ENCODE measurements at regions not wholly inside any gene's neighbourhood (a gene's known extent, or its start where the extent isn't known, plus 50 kb on each side); places are given as distances from the start of the nearest gene placed in this dataset.
"Not testable (repeated sequence)": the region's sequence is repeated elsewhere in the genome, so short reads cannot be mapped to it uniquely, and the experiment has no call there.

- Mint-ChIP-seq H3K4me3 (no peak overlapping the region), H3K27ac (no peak overlapping the region), H3K27me3 (no peaks in the 10 kb centered on the region), H3K4me1 (peaks cover 4% of the 10 kb centered on the region), H3K9me3 (no peaks in the 10 kb centered on the region), H3K36me3 (ENCODE audit: low read depth) (no peaks in the 10 kb centered on the region)
- ATAC-seq (replicated peaks) = no peak
These were observed 78.3 kb upstream of the SLC16A7 start for GRCh38 chr12:59517522-59517921.

GRCh38 chr12:59500915-59501314, 94.9 kb upstream of the SLC16A7 start:
- Mint-ChIP-seq H3K36me3 (ENCODE audit: low read depth) (no peaks in the 10 kb centered on the region), H3K4me3 (no peak overlapping the region), H3K4me1 (peaks cover 9% of the 10 kb centered on the region), H3K27ac (no peak overlapping the region), H3K9me3 (no peaks in the 10 kb centered on the region), H3K27me3 (no peaks in the 10 kb centered on the region)
- ATAC-seq (replicated peaks) = no peak

- H3K4me1 Mint-ChIP-seq = peaks cover 9% of the 10 kb centered on the region
- H3K4me3 Mint-ChIP-seq = no peak overlapping the region
- no peaks in the 10 kb centered on the region for H3K36me3 Mint-ChIP-seq (ENCODE audit: low read depth)
- H3K9me3 Mint-ChIP-seq = no peaks in the 10 kb centered on the region
- no peak for ATAC-seq (replicated peaks)
- H3K27me3 Mint-ChIP-seq = no peaks in the 10 kb centered on the region
- no peak overlapping the region for H3K27ac Mint-ChIP-seq
These were observed 95.5 kb upstream of the SLC16A7 start for GRCh38 chr12:59500335-59500734.

GRCh38 chr12:59499774-59500173, 96.1 kb upstream of the SLC16A7 start:
- no peaks in the 10 kb centered on the region for H3K9me3 Mint-ChIP-seq
- peak; percentile 73 for ATAC-seq (replicated peaks)
- H3K36me3 Mint-ChIP-seq (ENCODE audit: low read depth) = no peaks in the 10 kb centered on the region
- peaks cover 9% of the 10 kb centered on the region for H3K4me1 Mint-ChIP-seq
- no peak overlapping the region for H3K27ac Mint-ChIP-seq
- no peak overlapping the region for H3K4me3 Mint-ChIP-seq
- no peaks in the 10 kb centered on the region for H3K27me3 Mint-ChIP-seq

GRCh38 chr12:59494617-59495016, 101.2 kb upstream of the SLC16A7 start:
- H3K27me3 Mint-ChIP-seq = no peaks in the 10 kb centered on the region

GRCh38 chr12:59491877-59492276, 104.0 kb upstream of the SLC16A7 start:
- no peak for ATAC-seq (replicated peaks)
- no peak overlapping the region for H3K4me3 Mint-ChIP-seq
- no peaks in the 10 kb centered on the region for H3K4me1 Mint-ChIP-seq
- no peaks in the 10 kb centered on the region for H3K27me3 Mint-ChIP-seq
- H3K27ac Mint-ChIP-seq = no peak overlapping the region
- H3K9me3 Mint-ChIP-seq = no peaks in the 10 kb centered on the region
- no peaks in the 10 kb centered on the region for H3K36me3 Mint-ChIP-seq (ENCODE audit: low read depth)

More at GRCh38 chr12:59494617-59495016, 101.2 kb upstream of the SLC16A7 start:
- H3K4me1 Mint-ChIP-seq = peaks cover 2% of the 10 kb centered on the region
- H3K36me3 Mint-ChIP-seq (ENCODE audit: low read depth) = no peaks in the 10 kb centered on the region
- H3K27ac Mint-ChIP-seq = no peak overlapping the region
- no peak overlapping the region for H3K4me3 Mint-ChIP-seq
- no peaks in the 10 kb centered on the region for H3K9me3 Mint-ChIP-seq
- ATAC-seq (replicated peaks) = no peak

GRCh38 chr12:59486827-59487226, 109.0 kb upstream of the SLC16A7 start:
- no peak overlapping the region for H3K27ac Mint-ChIP-seq

GRCh38 chr12:59484575-59484974, 111.3 kb upstream of the SLC16A7 start:
- no peaks in the 10 kb centered on the region for H3K9me3 Mint-ChIP-seq
- H3K36me3 Mint-ChIP-seq (ENCODE audit: low read depth) = no peaks in the 10 kb centered on the region
- H3K4me3 Mint-ChIP-seq = no peak overlapping the region
- no peaks in the 10 kb centered on the region for H3K4me1 Mint-ChIP-seq
- no peaks in the 10 kb centered on the region for H3K27me3 Mint-ChIP-seq
- no peak overlapping the region for H3K27ac Mint-ChIP-seq
- no peak for ATAC-seq (replicated peaks)

More at GRCh38 chr12:59486827-59487226, 109.0 kb upstream of the SLC16A7 start:
- no peak overlapping the region for H3K4me3 Mint-ChIP-seq
- H3K4me1 Mint-ChIP-seq = no peaks in the 10 kb centered on the region
- H3K36me3 Mint-ChIP-seq (ENCODE audit: low read depth) = no peaks in the 10 kb centered on the region
- no peaks in the 10 kb centered on the region for H3K9me3 Mint-ChIP-seq
- no peaks in the 10 kb centered on the region for H3K27me3 Mint-ChIP-seq
- ATAC-seq (replicated peaks) = no peak

GRCh38 chr12:59474236-59474635, 121.6 kb upstream of the SLC16A7 start:
- H3K27ac Mint-ChIP-seq = not testable (repeated sequence)

GRCh38 chr12:59472273-59472672, 123.6 kb upstream of the SLC16A7 start:
- Mint-ChIP-seq H3K27ac (no peak overlapping the region), H3K4me1 (no peaks in the 10 kb centered on the region), H3K27me3 (peaks cover 5% of the 10 kb centered on the region), H3K36me3 (ENCODE audit: low read depth) (no peaks in the 10 kb centered on the region), H3K4me3 (no peak overlapping the region), H3K9me3 (peaks cover 5% of the 10 kb centered on the region)
- no peak for ATAC-seq (replicated peaks)

More at GRCh38 chr12:59474236-59474635, 121.6 kb upstream of the SLC16A7 start:
- ATAC-seq (replicated peaks); H3K4me3 Mint-ChIP-seq; H3K4me1 Mint-ChIP-seq; H3K9me3 Mint-ChIP-seq; H3K27me3 Mint-ChIP-seq; H3K36me3 Mint-ChIP-seq (ENCODE audit: low read depth): not testable (repeated sequence)

- no peak for ATAC-seq (replicated peaks)
- Mint-ChIP-seq H3K4me3 (no peak overlapping the region), H3K9me3 (no peaks in the 10 kb centered on the region), H3K4me1 (no peaks in the 10 kb centered on the region), H3K27ac (no peak overlapping the region), H3K36me3 (ENCODE audit: low read depth) (no peaks in the 10 kb centered on the region), H3K27me3 (peaks cover 4% of the 10 kb centered on the region)
These were observed 135.7 kb upstream of the SLC16A7 start for GRCh38 chr12:59459966-59460660.

- Mint-ChIP-seq H3K4me3 (no peak overlapping the region), H3K4me1 (no peaks in the 10 kb centered on the region)
- ATAC-seq (replicated peaks) = no peak
These were observed 142.4 kb upstream of the SLC16A7 start for GRCh38 chr12:59453475-59453874.

GRCh38 chr12:59452746-59453145, 143.1 kb upstream of the SLC16A7 start:
- no peaks in the 10 kb centered on the region for H3K9me3 Mint-ChIP-seq
- no peaks in the 10 kb centered on the region for H3K4me1 Mint-ChIP-seq
- no peak for ATAC-seq (replicated peaks)
- H3K4me3 Mint-ChIP-seq = no peak overlapping the region
- no peak overlapping the region for H3K27ac Mint-ChIP-seq
- H3K36me3 Mint-ChIP-seq (ENCODE audit: low read depth) = no peaks in the 10 kb centered on the region
- H3K27me3 Mint-ChIP-seq = no peaks in the 10 kb centered on the region

More at GRCh38 chr12:59453475-59453874, 142.4 kb upstream of the SLC16A7 start:
- Mint-ChIP-seq H3K9me3 (no peaks in the 10 kb centered on the region), H3K36me3 (ENCODE audit: low read depth) (no peaks in the 10 kb centered on the region), H3K27me3 (no peaks in the 10 kb centered on the region), H3K27ac (no peak overlapping the region)

- H3K27me3 Mint-ChIP-seq = no peaks in the 10 kb centered on the region
- H3K4me3 Mint-ChIP-seq = no peak overlapping the region
- ATAC-seq (replicated peaks) = no peak
- no peaks in the 10 kb centered on the region for H3K4me1 Mint-ChIP-seq
- no peaks in the 10 kb centered on the region for H3K36me3 Mint-ChIP-seq (ENCODE audit: low read depth)
- H3K9me3 Mint-ChIP-seq = no peaks in the 10 kb centered on the region
- H3K27ac Mint-ChIP-seq = no peak overlapping the region
These were observed 143.6 kb upstream of the SLC16A7 start for GRCh38 chr12:59452259-59452658.

GRCh38 chr12:59446116-59446515, 149.7 kb upstream of the SLC16A7 start:
- Mint-ChIP-seq H3K27me3 (peaks cover 15% of the 10 kb centered on the region), H3K27ac (no peak overlapping the region), H3K36me3 (ENCODE audit: low read depth) (no peaks in the 10 kb centered on the region), H3K9me3 (peaks cover 9% of the 10 kb centered on the region), H3K4me1 (no peaks in the 10 kb centered on the region), H3K4me3 (no peak overlapping the region)
- no peak for ATAC-seq (replicated peaks)

- H3K4me1 Mint-ChIP-seq = no peaks in the 10 kb centered on the region
- no peak overlapping the region for H3K4me3 Mint-ChIP-seq
- no peak for ATAC-seq (replicated peaks)
- H3K9me3 Mint-ChIP-seq = peaks cover 15% of the 10 kb centered on the region
- H3K27ac Mint-ChIP-seq = no peak overlapping the region
- peaks cover 15% of the 10 kb centered on the region for H3K27me3 Mint-ChIP-seq
- no peaks in the 10 kb centered on the region for H3K36me3 Mint-ChIP-seq (ENCODE audit: low read depth)
These were observed 150.9 kb upstream of the SLC16A7 start for GRCh38 chr12:59444932-59445331.

Measured in activated T-helper 17 cell treated with anti-CD3 and anti-CD28 coated beads, Interleukin-2, amount 50 U/mL, for 72 hours (primary cell).